HCT116 (cell line): ENCODE measurements at regions not wholly inside any gene's neighbourhood (a gene's known extent, or its start where the extent isn't known, plus 50 kb on each side); places are given as distances from the start of the nearest gene placed in this dataset.

Experiments
- EZH2 ChIP-seq: fragments of 200-600 bp; sonication (generic); IDR thresholded peaks from 2 replicates; pipeline ENCODE4 v1.6.1; 2017; ENCODE audit warnings: antibody characterized with exemption, mixed run types
- JUND ChIP-seq: IDR thresholded peaks from 2 replicates; pipeline ENCODE4 v1.6.1; 2012
- RAD21 ChIP-seq: IDR thresholded peaks from 2 replicates; pipeline ENCODE4 v1.6.1; 2012; ENCODE audit warnings: low read depth, mild to moderate bottlenecking
- YY1 ChIP-seq: IDR thresholded peaks from 2 replicates; pipeline ENCODE4 v1.6.1; 2011; ENCODE audit warnings: low read length, low read depth, moderate library complexity, mild to moderate bottlenecking; ENCODE audit not compliant: insufficient replicate concordance; ENCODE audit errors: extremely low read depth
- TF ChIP-seq, protein P1 (sequence below), 3 experiments: fragments of 200-600 bp in 1 of 3; sonication (generic) in 1 of 3; IDR thresholded peaks in 2 of 3; conservative IDR thresholded peaks in 1 of 3; 2 replicates each; pipeline ENCODE4 v1.5.1; 2012 to 2017; ENCODE audit warnings: low read depth in 2 of 3, low read length in 2 of 3, antibody characterized with exemption in 1 of 3, borderline replicate concordance in 1 of 3, control low read depth in 1 of 3, mild to moderate bottlenecking in 1 of 3, mixed read lengths in 1 of 3, mixed run types in 1 of 3, moderate library complexity in 1 of 3; ENCODE audit not compliant: insufficient read depth in 1 of 3

DNA sequence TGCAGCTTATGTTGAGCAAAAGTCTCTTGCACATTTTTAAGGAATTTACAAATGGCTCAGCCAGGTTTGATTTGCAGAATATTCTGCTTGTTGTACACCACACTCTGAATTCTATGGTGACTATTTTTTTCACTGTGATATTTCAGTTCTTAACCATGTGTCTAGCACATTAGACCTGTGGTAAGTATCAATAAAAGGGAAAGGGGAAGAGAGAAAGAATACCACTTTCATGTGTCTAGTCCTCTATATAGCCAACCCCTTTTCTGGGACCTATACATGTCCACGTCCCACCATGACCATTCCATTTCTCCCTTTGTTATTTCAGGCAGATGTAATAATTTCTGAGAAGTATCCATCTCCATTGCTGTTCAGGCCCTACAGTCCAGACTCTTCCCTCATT lies 121.3 kb upstream of the PNPLA4 start:
- TF ChIP-seq EZH2 (no peak), JUND (no peak), YY1 (no peak), RAD21 (no peak)
- TF ChIP-seq, protein P1, sequence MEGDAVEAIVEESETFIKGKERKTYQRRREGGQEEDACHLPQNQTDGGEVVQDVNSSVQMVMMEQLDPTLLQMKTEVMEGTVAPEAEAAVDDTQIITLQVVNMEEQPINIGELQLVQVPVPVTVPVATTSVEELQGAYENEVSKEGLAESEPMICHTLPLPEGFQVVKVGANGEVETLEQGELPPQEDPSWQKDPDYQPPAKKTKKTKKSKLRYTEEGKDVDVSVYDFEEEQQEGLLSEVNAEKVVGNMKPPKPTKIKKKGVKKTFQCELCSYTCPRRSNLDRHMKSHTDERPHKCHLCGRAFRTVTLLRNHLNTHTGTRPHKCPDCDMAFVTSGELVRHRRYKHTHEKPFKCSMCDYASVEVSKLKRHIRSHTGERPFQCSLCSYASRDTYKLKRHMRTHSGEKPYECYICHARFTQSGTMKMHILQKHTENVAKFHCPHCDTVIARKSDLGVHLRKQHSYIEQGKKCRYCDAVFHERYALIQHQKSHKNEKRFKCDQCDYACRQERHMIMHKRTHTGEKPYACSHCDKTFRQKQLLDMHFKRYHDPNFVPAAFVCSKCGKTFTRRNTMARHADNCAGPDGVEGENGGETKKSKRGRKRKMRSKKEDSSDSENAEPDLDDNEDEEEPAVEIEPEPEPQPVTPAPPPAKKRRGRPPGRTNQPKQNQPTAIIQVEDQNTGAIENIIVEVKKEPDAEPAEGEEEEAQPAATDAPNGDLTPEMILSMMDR (IDR thresholded peaks at IDR 0.05 in 2 of 3, conservative IDR thresholded peaks at IDR 0.05 in 1 of 3; ENCODE audit: borderline replicate concordance in 1 of 3, insufficient read depth in 1 of 3, low read depth in 2 of 3, low read length in 2 of 3): no peak
